Iris pigment epithelial cell (primary cell): ENCODE measurements at regions not wholly inside any gene's neighbourhood (a gene's known extent, or its start where the extent isn't known, plus 50 kb on each side); places are given as distances from the start of the nearest gene placed in this dataset.

Experiments
- DNase-seq: peaks from one replicate; pipeline ENCODE4 v3.0.0-alpha.2; 2011; ENCODE audit warnings: low read depth

GRCh38 chr1:79693441-79694114 is 687.0 kb upstream of the ADGRL4 start:
- DNase-seq: no peak

- DNase-seq: no peak
These were observed 686.0 kb upstream of the ADGRL4 start for GRCh38 chr1:79692519-79692918.

- DNase-seq: no peak
These were observed 682.4 kb upstream of the ADGRL4 start for GRCh38 chr1:79688932-79689331.

GRCh38 chr1:79683420-79683819 is 676.9 kb upstream of the ADGRL4 start:
- DNase-seq: no peak

- no peak for DNase-seq
These were observed 675.9 kb upstream of the ADGRL4 start for GRCh38 chr1:79682478-79682877.

GRCh38 chr1:79681382-79681781 is 674.9 kb upstream of the ADGRL4 start:
- no peak for DNase-seq

GRCh38 chr1:79679916-79680315 is 673.4 kb upstream of the ADGRL4 start:
- no peak for DNase-seq

- no peak for DNase-seq
These were observed 661.5 kb upstream of the ADGRL4 start for GRCh38 chr1:79667848-79668696.

GRCh38 chr1:79667166-79667565 is 660.6 kb upstream of the ADGRL4 start:
- no peak for DNase-seq

- DNase-seq: no peak
These were observed 657.4 kb upstream of the ADGRL4 start for GRCh38 chr1:79663916-79664315.

- no peak for DNase-seq
These were observed 656.1 kb upstream of the ADGRL4 start for GRCh38 chr1:79662596-79662995.

GRCh38 chr1:79660129-79660528 is 653.6 kb upstream of the ADGRL4 start:
- DNase-seq: no peak

GRCh38 chr1:79657951-79658658 is 651.6 kb upstream of the ADGRL4 start:
- no peak for DNase-seq

- DNase-seq: no peak
These were observed 649.3 kb upstream of the ADGRL4 start for GRCh38 chr1:79655876-79656275.

GRCh38 chr1:79652426-79652825 is 645.9 kb upstream of the ADGRL4 start:
- DNase-seq: no peak

- DNase-seq: no peak
These were observed 641.6 kb upstream of the ADGRL4 start for GRCh38 chr1:79648126-79648525.

GRCh38 chr1:79646880-79647279 is 640.4 kb upstream of the ADGRL4 start:
- DNase-seq: no peak

GRCh38 chr1:79638382-79638781 is 631.9 kb upstream of the ADGRL4 start:
- DNase-seq: no peak

- DNase-seq: peak; percentile 35
These were observed 626.9 kb upstream of the ADGRL4 start for GRCh38 chr1:79633456-79633855.

GRCh38 chr1:79629414-79629813 is 622.9 kb upstream of the ADGRL4 start:
- DNase-seq: no peak

GRCh38 chr1:79617777-79618176 is 611.2 kb upstream of the ADGRL4 start:
- DNase-seq: peak; percentile 0

GRCh38 chr1:79614762-79615161 is 608.2 kb upstream of the ADGRL4 start:
- peak; percentile 0 for DNase-seq

GRCh38 chr1:79614106-79614505 is 607.6 kb upstream of the ADGRL4 start:
- no peak for DNase-seq
